ENCODE measurements at regions not wholly inside any gene's neighbourhood (a gene's known extent, or its start where the extent isn't known, plus 50 kb on each side); places are given as distances from the start of the nearest gene placed in this dataset.

DNA sequence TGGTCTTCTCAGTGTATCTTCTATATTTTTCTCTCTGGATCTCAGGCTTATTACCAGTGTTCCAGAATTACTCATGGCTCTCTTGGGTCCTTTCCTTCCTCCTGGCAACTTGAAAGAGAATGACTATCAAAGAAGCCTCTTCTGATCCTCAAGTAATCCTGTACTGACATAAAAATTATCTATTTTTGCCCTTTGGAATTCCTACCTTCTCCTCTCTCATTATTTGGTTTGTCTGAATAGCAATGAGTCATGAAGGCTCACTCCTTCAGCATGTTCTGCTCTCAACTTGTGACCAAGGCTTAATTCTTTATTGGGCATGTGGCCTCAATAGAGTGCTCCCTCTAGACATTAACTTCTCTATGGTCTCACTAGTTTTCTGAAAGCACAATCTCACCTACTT is 553.6 kb upstream of the ATP2B1 start:
- FAIRE-seq (no peak), DNase-seq (ENCODE audit: insufficient read length) (no peak)
- TF ChIP-seq POLR2AphosphoS5 (IDR thresholded peaks at IDR 0.05; ENCODE audit: low read depth, low read length) (no peak), POLR2A (IDR thresholded peaks at IDR 0.05; ENCODE audit: low read depth, low read length) (no peak), TAF1 (IDR thresholded peaks at IDR 0.05; ENCODE audit: borderline replicate concordance, low read depth, low read length) (no peak)

DNA sequence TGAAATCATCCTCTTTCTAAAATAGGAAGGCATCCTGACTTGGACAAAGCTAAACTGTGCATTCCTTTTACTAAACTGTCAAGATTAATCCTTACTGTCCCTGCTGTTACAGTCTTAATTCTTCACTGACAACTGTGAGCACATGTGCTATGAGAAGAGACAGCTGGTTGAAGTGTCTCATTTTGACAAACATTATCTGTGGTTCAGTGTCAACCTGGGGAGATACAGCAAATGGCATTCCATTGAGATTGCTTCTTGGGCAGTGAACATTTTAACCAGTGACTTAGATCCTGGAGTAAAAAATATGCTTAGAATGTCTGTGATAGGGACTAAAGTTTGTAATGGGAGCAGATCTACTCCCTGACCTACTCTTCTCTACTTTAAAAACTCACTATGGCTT is 552.6 kb upstream of the ATP2B1 start:
- no peak for TF ChIP-seq POLR2A (IDR thresholded peaks at IDR 0.05; ENCODE audit: low read depth, low read length)
- TF ChIP-seq TAF1 (IDR thresholded peaks at IDR 0.05; ENCODE audit: borderline replicate concordance, low read depth, low read length) = no peak
- TF ChIP-seq POLR2AphosphoS5 (IDR thresholded peaks at IDR 0.05; ENCODE audit: low read depth, low read length) = no peak
- no peak for FAIRE-seq
- DNase-seq (ENCODE audit: insufficient read length) = no peak

DNA sequence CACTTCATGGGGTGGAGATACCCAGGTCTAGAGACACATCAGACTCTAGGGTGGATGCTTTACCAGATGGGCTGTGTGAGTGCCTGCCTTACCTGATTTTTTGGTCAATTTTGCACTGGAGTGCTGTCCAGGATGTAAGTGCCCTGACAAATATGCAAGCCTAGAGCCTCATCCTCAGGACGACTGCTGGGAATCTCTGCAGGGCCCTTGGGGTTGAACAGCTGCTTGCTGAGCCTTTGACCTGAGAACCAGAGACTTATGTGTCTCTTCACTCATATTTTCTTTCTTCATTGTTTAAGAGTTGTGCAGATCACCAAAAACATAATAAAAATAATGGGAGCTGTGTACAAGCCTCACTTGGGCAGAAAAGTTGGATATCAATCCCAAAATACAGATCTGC is 551.5 kb upstream of the ATP2B1 start:
- DNase-seq (ENCODE audit: insufficient read length) (no peak), FAIRE-seq (no peak)
- TF ChIP-seq POLR2AphosphoS5 (IDR thresholded peaks at IDR 0.05; ENCODE audit: low read depth, low read length) = no peak
- no peak for TF ChIP-seq POLR2A (IDR thresholded peaks at IDR 0.05; ENCODE audit: low read depth, low read length)
- no peak for TF ChIP-seq TAF1 (IDR thresholded peaks at IDR 0.05; ENCODE audit: borderline replicate concordance, low read depth, low read length)

DNA sequence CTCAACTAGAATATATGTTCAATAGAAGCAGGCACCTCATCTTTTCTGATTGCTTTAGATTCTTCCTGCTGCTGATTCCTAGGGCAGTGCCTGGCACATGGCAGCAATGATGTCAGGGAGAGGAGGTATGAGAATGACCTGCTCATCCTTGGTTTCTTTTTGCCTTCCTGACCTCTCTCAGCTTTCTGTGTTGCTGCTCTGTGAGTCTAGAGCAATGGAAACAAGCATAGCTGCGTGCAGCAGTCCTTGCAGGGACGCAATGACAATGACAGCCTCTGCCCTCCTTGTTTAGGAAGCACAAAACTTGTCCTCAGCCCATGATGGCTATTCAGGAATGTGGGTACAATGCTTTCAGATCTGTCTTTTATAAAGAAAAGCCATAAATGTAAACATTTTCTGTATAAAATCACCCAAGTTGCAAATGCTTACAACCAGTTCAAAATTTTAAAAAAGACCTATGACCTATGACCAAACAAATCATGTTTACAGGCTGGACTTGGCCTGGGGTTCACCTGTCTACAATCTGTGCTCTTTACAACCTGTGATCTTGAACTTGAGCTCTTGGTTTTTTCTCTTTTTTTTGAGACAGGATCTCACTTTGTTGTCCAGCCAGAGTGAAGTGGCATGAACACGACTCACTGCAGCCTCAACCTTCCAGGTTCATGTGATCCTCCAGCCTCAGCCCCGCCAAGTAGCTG is 549.4 kb upstream of the ATP2B1 start:
- FAIRE-seq (no peak), DNase-seq (ENCODE audit: insufficient read length) (no peak)
- TF ChIP-seq POLR2A (IDR thresholded peaks at IDR 0.05; ENCODE audit: low read depth, low read length) (no peak), TAF1 (IDR thresholded peaks at IDR 0.05; ENCODE audit: borderline replicate concordance, low read depth, low read length) (no peak), POLR2AphosphoS5 (IDR thresholded peaks at IDR 0.05; ENCODE audit: low read depth, low read length) (no peak)

DNA sequence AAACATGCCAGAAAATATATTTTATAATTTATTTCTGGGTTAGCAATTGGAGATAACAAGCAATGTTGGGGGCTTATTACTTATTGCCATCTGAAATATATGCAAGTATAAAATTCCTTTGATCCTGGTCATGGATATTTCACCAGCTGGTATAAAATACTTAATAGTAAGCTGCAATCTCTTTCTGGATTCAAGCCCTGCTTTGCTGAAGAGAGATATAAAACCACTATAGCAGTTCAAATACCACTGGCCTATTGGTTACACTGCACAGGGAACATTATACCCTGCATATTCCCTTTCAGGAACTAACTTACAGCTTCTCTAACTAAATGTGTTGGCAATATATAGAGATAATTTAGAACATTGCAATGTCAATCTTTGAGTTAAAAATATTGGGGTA is 546.2 kb upstream of the ATP2B1 start:
- FAIRE-seq (peak; percentile 61), DNase-seq (ENCODE audit: insufficient read length) (no peak)
- no peak for TF ChIP-seq POLR2A (IDR thresholded peaks at IDR 0.05; ENCODE audit: low read depth, low read length)

DNA sequence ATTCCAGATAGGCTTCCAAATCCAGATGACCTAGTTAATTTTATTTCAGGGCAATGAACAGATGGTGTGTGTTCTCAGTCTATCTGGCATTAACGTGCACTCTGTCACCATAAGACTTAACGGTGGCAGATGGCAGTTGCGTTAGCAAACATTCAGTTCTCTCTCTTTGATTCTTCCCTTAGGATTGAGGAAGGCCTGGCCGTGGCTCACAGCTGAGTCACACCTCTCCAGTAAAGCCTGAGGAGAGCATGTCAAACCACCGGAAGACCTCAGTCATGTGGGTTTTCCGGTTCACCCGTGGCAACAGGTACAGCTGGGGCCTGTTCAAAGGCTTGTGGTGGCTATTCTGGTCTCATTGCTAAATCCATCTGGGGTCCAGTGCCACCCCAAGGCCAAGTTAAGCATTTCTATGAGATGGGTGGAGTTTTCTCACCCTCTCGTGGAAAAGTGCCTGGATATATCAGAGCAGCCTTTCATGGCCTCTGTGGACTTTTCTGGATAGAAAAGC is 545.1 kb upstream of the ATP2B1 start:
- FAIRE-seq (peak; percentile 97), DNase-seq (ENCODE audit: insufficient read length) (peak; percentile 27)
- no peak for TF ChIP-seq POLR2A (IDR thresholded peaks at IDR 0.05; ENCODE audit: low read depth, low read length)
- TF ChIP-seq POLR2AphosphoS5 (IDR thresholded peaks at IDR 0.05; ENCODE audit: low read depth, low read length) = no peak
- no peak for TF ChIP-seq TAF1 (IDR thresholded peaks at IDR 0.05; ENCODE audit: borderline replicate concordance, low read depth, low read length)

DNA sequence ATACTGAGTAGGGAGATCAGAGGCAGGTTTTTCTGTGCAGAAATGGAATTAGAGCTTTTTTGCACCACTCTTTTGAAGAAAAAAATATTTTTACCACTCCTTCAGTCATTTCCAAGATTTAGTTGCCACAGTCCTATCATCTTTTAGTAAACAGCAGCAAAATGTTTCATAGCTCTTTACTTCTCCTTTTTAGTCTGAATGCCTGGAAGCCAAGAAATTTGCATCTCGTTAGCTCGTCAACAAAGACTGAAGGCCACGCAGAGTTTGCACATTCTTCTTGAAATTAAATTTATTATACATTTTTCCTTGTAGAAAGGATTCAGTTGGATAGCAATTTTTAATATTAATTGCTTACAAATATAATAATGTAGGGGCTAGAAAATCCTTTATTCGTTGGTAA is 544.5 kb upstream of the ATP2B1 start:
- no peak for TF ChIP-seq TAF1 (IDR thresholded peaks at IDR 0.05; ENCODE audit: borderline replicate concordance, low read depth, low read length)
- no peak for TF ChIP-seq POLR2AphosphoS5 (IDR thresholded peaks at IDR 0.05; ENCODE audit: low read depth, low read length)
- no peak for TF ChIP-seq POLR2A (IDR thresholded peaks at IDR 0.05; ENCODE audit: low read depth, low read length)
- DNase-seq (ENCODE audit: insufficient read length) (no peak), FAIRE-seq (no peak)

DNA sequence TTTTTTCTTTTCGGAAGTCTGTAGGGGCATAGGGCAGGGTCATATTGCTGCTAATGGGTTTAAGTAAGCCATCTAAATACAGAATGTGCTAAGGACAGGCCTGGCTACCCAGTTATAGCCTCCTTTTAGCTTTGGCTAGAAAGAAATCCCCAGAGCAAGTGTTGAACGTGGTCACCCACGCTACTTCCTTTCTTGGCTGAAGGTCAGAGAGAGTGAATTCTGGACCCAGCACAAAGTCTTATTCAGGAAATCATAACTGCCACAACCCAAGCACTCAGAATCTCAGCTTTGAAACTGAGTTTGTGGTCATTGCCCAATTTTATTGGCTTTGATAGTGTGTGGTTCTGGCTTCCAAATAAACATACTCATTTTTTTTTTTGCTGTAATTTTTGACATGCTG is 542.1 kb upstream of the ATP2B1 start:
- TF ChIP-seq TAF1 (IDR thresholded peaks at IDR 0.05; ENCODE audit: borderline replicate concordance, low read depth, low read length) = no peak
- TF ChIP-seq POLR2AphosphoS5 (IDR thresholded peaks at IDR 0.05; ENCODE audit: low read depth, low read length) = no peak
- TF ChIP-seq POLR2A (IDR thresholded peaks at IDR 0.05; ENCODE audit: low read depth, low read length) = no peak
- DNase-seq (ENCODE audit: insufficient read length) (no peak), FAIRE-seq (no peak)

DNA sequence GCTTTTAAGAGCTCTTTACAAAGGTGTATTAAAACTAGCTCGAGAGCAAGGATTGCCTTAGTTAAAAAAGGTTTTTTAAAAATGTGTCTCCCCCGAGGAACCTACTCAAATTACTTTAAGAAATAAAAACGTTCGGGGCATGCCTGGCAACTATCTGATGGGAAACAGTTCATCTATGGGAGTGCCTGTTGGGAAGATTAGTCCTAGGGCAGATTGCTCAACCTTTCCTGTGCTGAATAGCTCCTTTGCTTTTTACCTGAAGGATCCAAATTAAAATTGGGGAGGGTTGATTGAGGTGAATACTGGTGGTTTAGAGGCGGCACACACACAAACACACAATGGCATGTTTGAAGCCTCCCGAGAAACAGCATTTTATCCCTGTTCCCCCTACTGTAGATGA is 541.4 kb upstream of the ATP2B1 start:
- FAIRE-seq (no peak), DNase-seq (ENCODE audit: insufficient read length) (no peak)
- no peak for TF ChIP-seq POLR2A (IDR thresholded peaks at IDR 0.05; ENCODE audit: low read depth, low read length)
- no peak for TF ChIP-seq POLR2AphosphoS5 (IDR thresholded peaks at IDR 0.05; ENCODE audit: low read depth, low read length)
- TF ChIP-seq TAF1 (IDR thresholded peaks at IDR 0.05; ENCODE audit: borderline replicate concordance, low read depth, low read length) = no peak

DNA sequence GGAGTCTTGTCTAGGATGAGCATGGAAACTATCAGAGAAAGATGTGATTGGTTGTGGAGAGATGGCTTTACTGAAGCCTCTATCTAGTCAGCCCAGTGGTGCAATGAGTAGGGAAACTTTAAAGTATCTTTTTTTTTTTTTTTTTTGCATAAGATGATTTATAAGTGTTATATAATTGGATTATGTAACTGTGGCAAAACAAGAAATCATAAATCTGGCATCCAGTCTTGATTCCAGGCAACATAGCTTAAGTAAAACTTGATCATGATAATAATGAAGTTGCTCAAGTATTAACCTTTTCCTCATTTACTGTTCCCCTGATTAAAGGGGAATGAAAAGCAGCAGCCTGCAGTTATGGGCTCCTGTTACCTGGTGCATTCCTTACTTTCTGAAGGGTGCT is 538.0 kb upstream of the ATP2B1 start:
- FAIRE-seq (no peak), DNase-seq (ENCODE audit: insufficient read length) (no peak)
- no peak for TF ChIP-seq POLR2AphosphoS5 (IDR thresholded peaks at IDR 0.05; ENCODE audit: low read depth, low read length)
- no peak for TF ChIP-seq POLR2A (IDR thresholded peaks at IDR 0.05; ENCODE audit: low read depth, low read length)
- TF ChIP-seq TAF1 (IDR thresholded peaks at IDR 0.05; ENCODE audit: borderline replicate concordance, low read depth, low read length) = no peak

DNA sequence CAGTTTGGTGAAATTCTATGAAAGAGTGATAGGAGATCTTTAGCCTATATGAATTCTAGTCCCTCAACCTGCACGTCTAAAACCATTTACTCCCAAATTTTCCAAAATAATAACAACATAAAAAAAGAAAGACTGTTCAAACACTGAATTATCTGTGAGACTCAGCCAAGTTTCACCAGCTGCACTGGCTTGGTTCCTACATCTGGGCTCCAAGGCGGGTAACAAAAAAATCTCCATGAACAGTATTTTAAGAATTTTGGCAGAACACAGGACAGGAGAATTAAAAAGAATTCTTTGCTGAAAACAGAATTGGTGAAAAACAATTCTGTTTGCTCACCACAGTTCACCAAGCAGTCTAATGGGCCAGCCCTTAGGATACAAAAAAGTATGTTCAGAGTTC is 536.8 kb upstream of the ATP2B1 start:
- FAIRE-seq (no peak), DNase-seq (ENCODE audit: insufficient read length) (no peak)

DNA sequence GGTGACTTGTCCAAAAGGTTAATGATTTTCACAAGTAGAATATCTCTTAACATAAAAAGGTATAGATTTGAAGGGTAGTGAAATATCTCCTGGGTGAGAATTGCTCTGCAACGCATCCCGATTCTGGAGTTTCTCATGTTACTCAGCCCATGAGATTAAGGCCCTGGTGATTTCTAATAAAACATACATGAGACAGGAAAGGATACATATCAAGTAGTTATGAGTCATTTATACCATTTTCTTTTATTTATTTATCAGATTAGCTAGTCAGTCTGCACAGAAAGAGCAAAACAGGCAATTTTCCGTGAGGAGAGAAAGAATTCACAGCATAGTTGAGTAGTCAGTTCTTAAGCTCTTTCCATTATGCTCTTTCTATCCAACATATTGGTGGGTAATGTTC is 535.6 kb upstream of the ATP2B1 start:
- no peak for TF ChIP-seq TAF1 (IDR thresholded peaks at IDR 0.05; ENCODE audit: borderline replicate concordance, low read depth, low read length)
- TF ChIP-seq POLR2AphosphoS5 (IDR thresholded peaks at IDR 0.05; ENCODE audit: low read depth, low read length) = no peak
- no peak for TF ChIP-seq POLR2A (IDR thresholded peaks at IDR 0.05; ENCODE audit: low read depth, low read length)
- DNase-seq (ENCODE audit: insufficient read length) (no peak), FAIRE-seq (no peak)

More for the DNA sequence above, 536.8 kb upstream of the ATP2B1 start:
- no peak for TF ChIP-seq POLR2AphosphoS5 (IDR thresholded peaks at IDR 0.05; ENCODE audit: low read depth, low read length)
- no peak for TF ChIP-seq TAF1 (IDR thresholded peaks at IDR 0.05; ENCODE audit: borderline replicate concordance, low read depth, low read length)
- no peak for TF ChIP-seq POLR2A (IDR thresholded peaks at IDR 0.05; ENCODE audit: low read depth, low read length)
